Adipocyte (in vitro differentiated cells): ENCODE measurements at regions not wholly inside any gene's neighbourhood (a gene's known extent, or its start where the extent isn't known, plus 50 kb on each side); places are given as distances from the start of the nearest gene placed in this dataset.
A peak's percentile ranks its signal among the peaks of the same experiment; 100 is the strongest.

Experiments
- DNase-seq: peaks from one replicate; pipeline ENCODE4 v3.0.0-alpha.2; 2015; ENCODE audit warnings: low read depth
- H3K27me3 ChIP-seq: replicated peaks from 2 replicates; pipeline ENCODE4 v1.7.0; 2013; ENCODE audit warnings: mild to moderate bottlenecking, low read length, moderate library complexity; ENCODE audit not compliant: control insufficient read depth, insufficient read depth
- H3K36me3 ChIP-seq: 2 replicates; pipeline ENCODE4 v1.7.0; 2013; ENCODE audit warnings: low read length, mild to moderate bottlenecking, moderate library complexity; ENCODE audit not compliant: control insufficient read depth, insufficient read depth, severe bottlenecking
- H3K4me1 ChIP-seq: 2 replicates; pipeline ENCODE4 v1.7.0; 2013; ENCODE audit warnings: mild to moderate bottlenecking, low read length, moderate library complexity; ENCODE audit not compliant: control insufficient read depth, insufficient read depth
- H3K4me3 ChIP-seq: 2 replicates; pipeline ENCODE4 v1.7.0; 2013; ENCODE audit warnings: mild to moderate bottlenecking, low read length, moderate library complexity
- H3K9ac ChIP-seq: 2 replicates; pipeline ENCODE4 v1.7.0; 2013; ENCODE audit warnings: mild to moderate bottlenecking, low read length, moderate library complexity
- H3K9me3 ChIP-seq: 2 replicates; pipeline ENCODE4 v1.7.0; 2013; ENCODE audit warnings: mild to moderate bottlenecking, low read length, moderate library complexity; ENCODE audit not compliant: control insufficient read depth

DNA sequence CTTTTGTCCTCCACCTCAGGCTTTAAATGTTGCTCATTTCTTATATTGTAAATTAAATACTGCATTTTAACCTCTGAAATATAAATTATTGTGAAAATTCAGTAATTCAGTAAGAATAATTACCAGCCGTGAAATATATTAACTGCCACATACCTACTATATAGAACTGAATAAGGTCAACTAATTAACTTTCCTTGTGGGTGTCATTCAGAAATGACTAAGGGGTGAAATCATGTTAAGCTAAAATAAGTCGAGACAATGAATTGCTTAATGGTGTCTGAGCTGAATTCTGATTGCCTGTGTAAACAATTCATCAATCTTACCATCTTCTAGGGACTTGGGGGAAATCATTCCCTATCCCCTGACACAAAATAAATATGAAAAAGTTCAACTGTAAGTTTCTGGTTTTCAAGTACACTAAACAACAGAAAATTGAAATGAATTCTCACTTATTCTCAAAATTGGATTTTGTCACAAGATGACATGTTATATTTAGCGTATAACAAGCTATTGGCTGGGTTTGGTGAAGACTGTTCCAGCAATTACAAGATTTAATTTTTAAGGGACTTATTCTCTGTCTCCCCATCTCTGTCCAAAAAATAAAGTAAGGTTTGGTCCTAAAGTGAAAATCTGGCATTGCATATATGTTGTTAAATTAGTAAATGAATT is 255.1 kb downstream of the METTL4 start:
- H3K9me3 ChIP-seq: no peaks in the 10 kb centered on the region
- no peaks in the 10 kb centered on the region for H3K36me3 ChIP-seq
- no peak for DNase-seq
- no peaks in the 10 kb centered on the region for H3K4me1 ChIP-seq
- H3K9ac ChIP-seq: no peak overlapping the region
- H3K4me3 ChIP-seq: no peak overlapping the region
- H3K27me3 ChIP-seq: peaks cover 10% of the 10 kb centered on the region

DNA sequence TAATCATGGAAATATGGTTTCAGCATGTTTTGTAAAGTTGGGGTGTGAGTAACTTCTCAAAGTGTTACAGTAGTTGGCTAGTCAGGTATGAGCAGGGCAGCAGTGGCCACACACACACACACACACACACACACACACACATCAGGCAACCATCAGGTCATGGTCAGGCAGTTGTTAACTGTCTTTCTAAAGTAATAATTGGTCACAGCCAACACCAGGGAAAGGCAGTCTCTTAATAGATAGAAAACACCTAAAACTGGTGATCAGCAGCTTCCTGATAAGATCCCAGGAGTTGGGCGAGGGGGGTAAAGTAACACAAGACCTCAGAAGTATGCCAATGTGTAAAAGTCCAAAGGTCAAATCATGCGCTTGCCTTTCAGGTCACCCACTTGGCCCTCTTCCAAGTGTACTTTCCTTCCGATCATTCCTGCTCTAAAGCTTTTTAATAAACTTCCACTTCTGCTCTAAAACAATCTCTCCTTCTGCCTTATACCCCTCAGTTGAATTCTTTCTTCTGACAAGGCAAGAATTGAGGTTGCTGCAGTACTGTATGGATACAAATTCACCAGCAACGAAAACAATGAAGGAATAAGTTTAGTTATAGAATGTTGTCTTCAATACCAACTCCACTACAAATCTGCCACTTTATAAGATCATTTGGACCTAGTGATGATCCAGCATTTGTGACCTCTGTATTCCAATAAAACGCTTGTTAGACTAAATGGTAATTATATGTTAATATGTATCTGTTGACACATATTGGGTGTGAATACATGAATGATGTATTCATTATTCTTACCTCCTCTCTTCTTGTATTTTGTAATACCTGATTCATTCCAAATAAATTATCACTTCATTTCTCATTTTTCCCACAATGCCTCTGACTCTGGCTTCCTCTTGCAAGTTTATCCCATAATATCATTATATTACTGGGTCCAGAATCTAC is 254.3 kb downstream of the METTL4 start:
- H3K27me3 ChIP-seq: peaks cover 10% of the 10 kb centered on the region
- no peak overlapping the region for H3K4me3 ChIP-seq
- DNase-seq: no peak
- H3K9me3 ChIP-seq: no peaks in the 10 kb centered on the region
- no peaks in the 10 kb centered on the region for H3K36me3 ChIP-seq
- H3K4me1 ChIP-seq: no peaks in the 10 kb centered on the region
- no peak overlapping the region for H3K9ac ChIP-seq

DNA sequence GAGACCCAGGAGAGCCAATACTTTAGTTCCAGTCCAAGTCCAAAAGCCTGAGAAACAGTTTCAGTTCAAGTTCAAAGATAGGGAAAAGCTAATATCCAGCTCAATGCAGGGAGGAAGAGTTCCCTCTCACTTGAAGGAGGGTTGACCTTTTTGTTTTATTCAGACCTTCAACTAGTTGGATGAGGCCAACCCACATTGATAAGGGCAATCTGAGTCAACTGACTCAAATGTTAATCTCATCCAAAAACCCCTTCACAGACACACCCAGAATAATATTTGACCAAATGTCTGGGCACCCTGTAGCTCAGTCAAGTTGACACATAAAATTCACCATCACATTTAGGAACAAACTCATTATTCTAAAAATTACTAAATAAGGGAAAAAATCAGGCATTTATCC is 246.8 kb downstream of the METTL4 start:
- Histone ChIP-seq H3K9ac (no peak overlapping the region), H3K4me3 (no peak overlapping the region), H3K36me3 (no peaks in the 10 kb centered on the region), H3K9me3 (no peaks in the 10 kb centered on the region), H3K4me1 (no peaks in the 10 kb centered on the region), H3K27me3 (peaks cover 9% of the 10 kb centered on the region)
- no peak for DNase-seq

DNA sequence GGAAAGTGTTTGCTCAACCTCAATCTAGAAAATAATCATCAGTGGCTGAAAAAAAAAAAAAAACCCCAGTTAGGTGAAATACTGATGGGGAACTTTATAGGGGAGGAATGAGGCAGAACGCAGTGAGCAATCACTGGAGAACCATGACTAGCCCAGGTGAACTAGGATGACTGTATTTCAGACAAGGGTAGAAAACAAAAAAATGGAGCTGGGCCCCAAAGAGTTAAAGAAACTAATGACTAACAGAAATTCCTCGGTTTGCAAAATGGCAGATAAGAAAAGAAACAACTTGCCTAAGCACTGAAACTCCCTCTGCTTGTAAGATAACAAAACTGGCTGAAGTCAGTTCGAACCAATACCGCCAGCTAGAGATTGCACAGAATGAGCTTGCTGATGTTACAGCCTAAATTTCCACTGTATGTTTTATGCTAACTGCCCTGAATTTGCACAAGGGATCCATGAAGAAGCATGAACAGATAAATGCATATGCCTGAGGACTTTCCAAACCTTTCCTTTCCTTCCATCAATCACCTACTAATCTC is 245.9 kb downstream of the METTL4 start:
- Histone ChIP-seq H3K36me3 (no peaks in the 10 kb centered on the region), H3K4me1 (no peaks in the 10 kb centered on the region), H3K4me3 (no peak overlapping the region), H3K9ac (no peak overlapping the region), H3K9me3 (no peaks in the 10 kb centered on the region), H3K27me3 (peaks cover 9% of the 10 kb centered on the region)
- peak; percentile 7 for DNase-seq

DNA sequence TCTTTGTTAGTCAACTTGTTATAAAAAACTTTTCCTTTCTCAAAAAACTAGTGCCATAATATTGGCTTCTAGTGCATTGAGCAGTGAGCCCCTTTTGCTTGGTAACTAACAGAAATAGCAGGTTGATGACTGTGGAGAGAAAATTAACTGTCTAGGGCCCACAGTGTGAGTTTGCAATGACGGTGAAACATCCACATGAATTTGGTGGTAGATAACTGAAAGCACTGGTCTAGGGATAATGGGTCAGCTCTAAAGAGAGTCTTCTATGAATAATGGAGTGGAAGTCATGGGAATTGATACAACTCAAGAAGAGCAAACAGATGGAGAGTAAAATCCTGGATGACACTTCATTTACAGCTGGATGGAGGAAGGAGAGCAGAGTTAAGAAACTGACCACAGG is 245.4 kb downstream of the METTL4 start:
- no peak for DNase-seq
- H3K27me3 ChIP-seq: peaks cover 9% of the 10 kb centered on the region
- H3K9me3 ChIP-seq: no peaks in the 10 kb centered on the region
- H3K4me1 ChIP-seq: no peaks in the 10 kb centered on the region
- H3K36me3 ChIP-seq: no peaks in the 10 kb centered on the region
- H3K4me3 ChIP-seq: no peak overlapping the region
- H3K9ac ChIP-seq: no peak overlapping the region

DNA sequence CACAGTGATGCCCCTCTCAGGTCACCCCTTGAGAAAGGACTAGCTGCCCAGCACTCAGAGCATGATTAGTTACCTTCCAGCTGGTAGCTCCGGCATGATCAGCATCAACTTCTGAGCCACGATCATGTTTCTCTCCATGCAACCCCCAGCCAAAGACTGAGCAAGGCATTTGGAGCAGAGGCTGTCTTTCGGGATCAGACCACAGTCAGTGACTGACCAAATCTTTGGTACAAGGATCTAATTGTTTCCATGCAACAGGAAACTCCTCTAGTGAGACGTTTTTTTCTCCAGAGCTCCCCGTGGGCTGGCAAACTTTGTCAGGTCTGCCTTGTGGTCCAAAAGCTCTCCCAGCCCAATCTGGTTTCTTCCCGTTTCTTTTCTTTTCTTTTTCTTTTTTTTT is 244.3 kb downstream of the METTL4 start:
- Histone ChIP-seq H3K4me1 (no peaks in the 10 kb centered on the region), H3K27me3 (peaks cover 9% of the 10 kb centered on the region), H3K9me3 (no peaks in the 10 kb centered on the region), H3K36me3 (no peaks in the 10 kb centered on the region), H3K4me3 (no peak overlapping the region), H3K9ac (no peak overlapping the region)
- peak; percentile 5 for DNase-seq

DNA sequence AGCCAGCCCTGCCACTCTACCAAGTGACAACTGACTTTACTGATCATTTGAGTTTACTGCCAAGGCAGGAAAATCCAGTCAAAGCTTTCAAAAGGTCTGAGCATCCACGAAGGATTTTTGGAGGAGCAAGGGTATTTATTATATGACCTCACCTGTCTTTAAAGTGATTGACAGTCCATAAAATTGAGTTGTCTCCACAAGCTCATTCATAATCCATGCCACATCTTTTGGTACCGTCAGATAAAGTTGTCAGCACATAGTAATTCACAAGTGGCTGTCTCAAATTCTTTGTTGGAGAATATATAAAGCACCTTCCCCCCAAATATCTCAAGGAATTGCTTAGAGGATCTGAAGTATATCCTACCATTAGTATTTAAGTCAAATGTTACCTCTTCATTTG is 240.5 kb downstream of the METTL4 start:
- Histone ChIP-seq H3K27me3 (peaks cover 9% of the 10 kb centered on the region), H3K9me3 (no peaks in the 10 kb centered on the region), H3K4me3 (no peak overlapping the region), H3K36me3 (no peaks in the 10 kb centered on the region), H3K9ac (no peak overlapping the region), H3K4me1 (no peaks in the 10 kb centered on the region)
- DNase-seq: no peak

DNA sequence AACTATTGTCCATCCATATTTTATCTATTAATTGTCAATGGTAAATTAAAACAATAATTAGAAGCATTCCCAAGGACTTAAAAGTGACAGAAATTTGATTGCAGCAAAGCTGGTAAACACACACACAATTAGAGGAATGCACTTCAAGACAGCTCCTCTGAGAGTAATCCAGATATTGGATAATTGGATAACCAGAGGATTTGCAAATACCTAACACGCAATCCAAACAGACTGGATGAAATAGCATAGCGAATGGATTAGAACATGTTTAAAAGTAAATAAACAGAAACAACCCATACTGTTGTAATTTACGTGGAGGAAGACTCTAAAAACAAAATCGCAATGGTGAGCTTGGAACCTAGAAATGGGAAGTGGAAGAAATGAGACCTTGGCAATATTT is 239.8 kb downstream of the METTL4 start:
- H3K9ac ChIP-seq: no peak overlapping the region
- H3K36me3 ChIP-seq: no peaks in the 10 kb centered on the region
- DNase-seq: peak; percentile 47
- H3K27me3 ChIP-seq: peaks cover 9% of the 10 kb centered on the region
- H3K4me1 ChIP-seq: peaks cover 2% of the 10 kb centered on the region
- no peaks in the 10 kb centered on the region for H3K9me3 ChIP-seq
- H3K4me3 ChIP-seq: no peak overlapping the region

DNA sequence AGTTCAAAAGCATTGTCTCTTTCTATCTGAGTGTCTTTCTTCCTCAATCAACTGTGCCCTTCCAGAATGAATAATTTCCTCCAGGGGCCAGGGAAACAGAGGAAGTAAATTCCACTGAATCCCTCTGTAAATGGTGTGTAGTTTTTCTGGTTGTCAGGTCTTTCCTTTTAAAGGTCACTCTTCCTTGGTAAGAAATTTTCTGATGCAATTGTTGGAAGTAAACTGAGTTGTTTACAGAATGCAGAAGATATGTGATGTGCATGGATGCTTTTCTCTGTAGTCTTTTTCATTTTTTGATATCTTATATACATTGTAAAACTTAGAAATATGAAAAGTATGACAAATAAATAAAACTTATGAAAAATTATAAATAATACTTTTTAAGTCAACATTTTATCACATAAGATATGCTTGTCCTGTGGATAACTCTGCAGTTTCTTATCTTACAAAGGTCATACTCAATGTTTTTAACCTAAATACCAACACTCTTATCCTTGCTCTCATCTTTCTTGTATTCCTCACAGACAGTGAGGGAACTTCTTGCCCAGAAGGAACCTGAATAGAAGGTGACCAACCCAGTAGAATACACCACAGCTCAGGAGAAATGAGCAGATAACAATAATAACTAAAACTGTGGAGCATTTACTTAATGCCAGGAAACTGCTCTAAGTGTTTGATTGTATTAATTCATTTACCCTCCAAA is 234.5 kb downstream of the METTL4 start:
- Histone ChIP-seq H3K27me3 (no peaks in the 10 kb centered on the region), H3K9me3 (no peaks in the 10 kb centered on the region), H3K4me1 (peaks cover 5% of the 10 kb centered on the region), H3K36me3 (no peaks in the 10 kb centered on the region), H3K9ac (no peak overlapping the region), H3K4me3 (no peak overlapping the region)
- DNase-seq: peak; percentile 24

DNA sequence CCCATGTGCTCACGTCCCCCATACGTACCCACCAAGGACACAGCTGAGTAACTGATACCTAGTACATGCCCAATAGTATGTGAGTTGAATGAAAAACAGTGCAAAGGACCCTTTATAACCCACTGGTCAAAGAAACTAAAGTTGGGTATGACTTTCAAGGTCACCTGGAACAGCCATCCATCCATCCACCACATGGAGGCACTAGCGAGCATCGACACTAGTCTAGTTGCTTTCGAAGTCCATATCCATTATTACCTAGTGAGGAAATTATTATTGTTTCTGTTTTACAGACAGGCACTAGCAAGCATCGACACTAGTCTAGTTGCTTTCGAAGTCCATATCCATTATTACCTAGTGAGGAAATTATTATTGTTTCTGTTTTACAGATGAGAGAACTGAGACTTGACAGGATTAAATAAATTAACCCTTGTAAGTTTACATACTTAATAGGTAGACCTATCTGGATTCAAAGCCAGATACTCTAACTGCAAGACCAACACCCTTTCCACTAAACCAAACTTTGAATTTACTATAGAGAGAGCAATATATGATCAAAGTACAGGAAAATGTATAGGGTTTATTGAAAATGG is 233.7 kb downstream of the METTL4 start:
- Histone ChIP-seq H3K4me3 (no peak overlapping the region), H3K4me1 (peaks cover 5% of the 10 kb centered on the region), H3K9me3 (no peaks in the 10 kb centered on the region), H3K27me3 (no peaks in the 10 kb centered on the region), H3K36me3 (no peaks in the 10 kb centered on the region), H3K9ac (no peak overlapping the region)
- no peak for DNase-seq

DNA sequence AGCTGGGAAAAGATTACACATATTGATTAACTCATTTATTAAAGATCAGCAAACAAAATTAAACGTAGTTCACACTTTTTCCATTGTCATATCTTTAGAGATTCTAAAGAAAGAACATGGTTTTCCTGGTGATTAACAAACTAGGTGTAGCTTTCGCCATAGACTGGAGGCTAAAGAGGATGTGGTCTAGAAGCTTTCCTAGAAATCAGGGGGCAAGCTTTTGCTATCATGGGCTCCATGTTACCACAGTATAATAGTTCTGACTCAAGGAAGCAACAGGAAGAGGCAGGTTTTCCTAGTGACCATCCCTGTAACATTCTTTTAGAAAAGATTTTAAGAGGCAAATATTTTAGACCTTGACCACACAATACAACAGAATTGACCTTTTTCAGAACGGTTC is 232.7 kb downstream of the METTL4 start:
- H3K36me3 ChIP-seq: no peaks in the 10 kb centered on the region
- H3K4me3 ChIP-seq: no peak overlapping the region
- no peak for DNase-seq

More for the DNA sequence above, 232.7 kb downstream of the METTL4 start:
- Histone ChIP-seq H3K27me3 (no peaks in the 10 kb centered on the region), H3K9me3 (no peaks in the 10 kb centered on the region), H3K9ac (no peak overlapping the region), H3K4me1 (peaks cover 5% of the 10 kb centered on the region)
